Smooth muscle cell (in vitro differentiated cells): ENCODE measurements at regions not wholly inside any gene's neighbourhood (a gene's known extent, or its start where the extent isn't known, plus 50 kb on each side); places are given as distances from the start of the nearest gene placed in this dataset.

Experiments used
- DNase-seq: peaks from one replicate; lab custom pipeline; 2025; ENCODE audit not compliant: unreplicated experiment; lab: John Stamatoyannopoulos, UW
- H2AFZ ChIP-seq: fragments of 200-600 bp; sonication (generic); 2 replicates; pipeline ENCODE4 v1.6.0; 2016; ENCODE audit warnings: antibody characterized with exemption, low read depth, mild to moderate bottlenecking
- H3F3A ChIP-seq: fragments of 200-600 bp; sonication (generic); 2 replicates; pipeline ENCODE4 v1.6.0; 2017; ENCODE audit warnings: antibody characterized with exemption, low read depth
- H3K27ac ChIP-seq: fragments of 200-600 bp; sonication (generic); 2 replicates; pipeline ENCODE4 v1.5.1; 2016; ENCODE audit warnings: low read depth, mild to moderate bottlenecking
- H3K27me3 ChIP-seq: fragments of 200-600 bp; sonication (generic); 2 replicates; pipeline ENCODE4 v1.6.1; 2016; ENCODE audit warnings: low read depth, mild to moderate bottlenecking
- H3K36me3 ChIP-seq: fragments of 200-600 bp; sonication (generic); 2 replicates; pipeline ENCODE4 v1.5.1; 2016; ENCODE audit warnings: low read depth
- H3K4me1 ChIP-seq: fragments of 200-600 bp; sonication (generic); 2 replicates; pipeline ENCODE4 v1.5.1; 2016; ENCODE audit warnings: low read depth
- H3K4me2 ChIP-seq: fragments of 200-600 bp; sonication (generic); 2 replicates; pipeline ENCODE4 v1.6.0; 2016; ENCODE audit warnings: mild to moderate bottlenecking
- H3K4me3 ChIP-seq: fragments of 200-600 bp; sonication (generic); 2 replicates; pipeline ENCODE4 v1.5.1; 2016; ENCODE audit warnings: mild to moderate bottlenecking
- H3K79me2 ChIP-seq: fragments of 200-600 bp; sonication (generic); 2 replicates; pipeline ENCODE4 v1.6.0; 2016; ENCODE audit warnings: low read depth, mild to moderate bottlenecking
- H3K9ac ChIP-seq: fragments of 200-600 bp; sonication (generic); 2 replicates; pipeline ENCODE4 v1.6.0; 2016; ENCODE audit warnings: low read depth
- H3K9me3 ChIP-seq: fragments of 200-600 bp; sonication (generic); replicated peaks from 2 replicates; pipeline ENCODE4 v1.5.1; 2016; ENCODE audit warnings: low read depth
- H4K20me1 ChIP-seq: fragments of 200-600 bp; sonication (generic); 2 replicates; pipeline ENCODE4 v1.6.0; 2016; ENCODE audit warnings: low read depth
- CTCF ChIP-seq: fragments of 200-600 bp; sonication (generic); IDR thresholded peaks from 2 replicates; pipeline ENCODE4 v1.5.1; 2017; ENCODE audit warnings: borderline replicate concordance, mild to moderate bottlenecking, antibody characterized with exemption; ENCODE audit not compliant: insufficient read depth, poor library complexity, severe bottlenecking
- WGBS: methylation state at CpG from one replicate; pipeline ENCODE4 v1.1.7; 2016; ENCODE audit warnings: low lambda C conversion rate; 5-methylcytosine and 5-hydroxymethylcytosine counted together

- Histone ChIP-seq H3F3A (peaks cover 6% of the 10 kb centered on the region), H3K36me3 (no peaks in the 10 kb centered on the region), H4K20me1 (no peaks in the 10 kb centered on the region), H3K4me3 (no peak overlapping the region), H2AFZ (no peak overlapping the region), H3K27me3 (no peaks in the 10 kb centered on the region), H3K9me3 (no peaks in the 10 kb centered on the region), H3K4me1 (no peaks in the 10 kb centered on the region), H3K79me2 (no peaks in the 10 kb centered on the region), H3K4me2 (no peak overlapping the region), H3K27ac (no peak overlapping the region), H3K9ac (no peak overlapping the region)
- 98% methylated on average over 5 of the region's 5 CpGs for WGBS
- no peak for TF ChIP-seq CTCF
- no peak for DNase-seq
Measured at GRCh38 chr6:108758884-108759283, 89.3 kb upstream of the ARMC2 start.

GRCh38 chr6:108760126-108761050 is 87.8 kb upstream of the ARMC2 start:
- 22% methylated on average over 9 of the region's 9 CpGs for WGBS
- H3K4me1 ChIP-seq: no peaks in the 10 kb centered on the region
- H3K4me2 ChIP-seq: peak overlapping the region; percentile 38
- H3K9ac ChIP-seq: peak overlapping the region; percentile 33
- H3K4me3 ChIP-seq: no peak overlapping the region
- H3K36me3 ChIP-seq: no peaks in the 10 kb centered on the region
- H4K20me1 ChIP-seq: no peaks in the 10 kb centered on the region
- no peaks in the 10 kb centered on the region for H3K27me3 ChIP-seq
- H3K9me3 ChIP-seq: no peaks in the 10 kb centered on the region
- TF ChIP-seq CTCF: no peak
- DNase-seq: peak; percentile 64
- peaks cover 6% of the 10 kb centered on the region for H3F3A ChIP-seq
- no peaks in the 10 kb centered on the region for H3K79me2 ChIP-seq
- no peak overlapping the region for H2AFZ ChIP-seq
- peak overlapping the region; percentile 87 for H3K27ac ChIP-seq

GRCh38 chr6:108762394-108762793 is 85.8 kb upstream of the ARMC2 start:
- Histone ChIP-seq H3F3A (peaks cover 6% of the 10 kb centered on the region), H3K79me2 (no peaks in the 10 kb centered on the region), H3K27me3 (no peaks in the 10 kb centered on the region), H3K36me3 (no peaks in the 10 kb centered on the region), H4K20me1 (no peaks in the 10 kb centered on the region), H3K4me1 (no peaks in the 10 kb centered on the region), H3K4me3 (no peak overlapping the region), H2AFZ (no peak overlapping the region), H3K9me3 (no peaks in the 10 kb centered on the region), H3K27ac (no peak overlapping the region), H3K4me2 (no peak overlapping the region), H3K9ac (no peak overlapping the region)
- 62% methylated on average over 1 of the region's 1 CpG for WGBS
- no peak for TF ChIP-seq CTCF
- DNase-seq: no peak
